Adipose tissue (tissue), 3 donors: ENCODE measurements at regions not wholly inside any gene's neighbourhood (a gene's known extent, or its start where the extent isn't known, plus 50 kb on each side); places are given as distances from the start of the nearest gene placed in this dataset.
"Not testable (repeated sequence)": the region's sequence is repeated elsewhere in the genome, so short reads cannot be mapped to it uniquely, and the experiment has no call there.

Experiments used
- H3K27ac ChIP-seq: one replicate; pipeline ENCODE4 v1.5.1; 2013; ENCODE audit warnings: low read depth, low read length
- WGBS, 3 donors: extraction: QIAGEN DNeasy Blood & Tissue Kit; methylation state at CpG; one replicate each; pipeline ENCODE4 v1.1.7; 2013; 5-methylcytosine and 5-hydroxymethylcytosine counted together
- donor health status: healthy with polysubstance abuse.
- donor health status: Bipolar disorder and iron deficiency.
- donor health status: healthy.

GRCh38 chr4:15161439-15161838, 159.2 kb downstream of the CPEB2 start:
- H3K27ac ChIP-seq: no peak overlapping the region
- 84 to 94% (median 90%) methylated on average over 1 of the region's 1 CpG for WGBS, 3 donors

- WGBS, 3 donors: 85 to 94% (median 91%) methylated on average over 1 of the region's 1 CpG
- no peak overlapping the region for H3K27ac ChIP-seq
Observed at GRCh38 chr4:15162046-15162445, 159.8 kb downstream of the CPEB2 start.

GRCh38 chr4:15162465-15163283, 160.4 kb downstream of the CPEB2 start:
- WGBS, 3 donors: 7 to 13% (median 12%) methylated on average over 2 of the region's 2 CpGs
- H3K27ac ChIP-seq: no peak overlapping the region

- H3K27ac ChIP-seq: no peak overlapping the region
- WGBS, 3 donors: 32 to 63% (median 48%) methylated on average over 4 of the region's 4 CpGs
Observed at GRCh38 chr4:15163284-15163645, 161.0 kb downstream of the CPEB2 start.

GRCh38 chr4:15164571-15164970, 162.3 kb downstream of the CPEB2 start:
- H3K27ac ChIP-seq: no peak overlapping the region
- 60 to 66% (median 66%) methylated on average over 3 of the region's 3 CpGs for WGBS, 3 donors

- H3K27ac ChIP-seq: no peak overlapping the region
- WGBS, 3 donors: 38 to 74% (median 72%) methylated on average over 2 of the region's 2 CpGs
Observed at GRCh38 chr4:15167743-15168142, 165.5 kb downstream of the CPEB2 start.

- no peak overlapping the region for H3K27ac ChIP-seq
Observed at GRCh38 chr4:15168759-15169158, 166.5 kb downstream of the CPEB2 start.

GRCh38 chr4:15171725-15172124, 169.4 kb downstream of the CPEB2 start:
- H3K27ac ChIP-seq: no peak overlapping the region

- H3K27ac ChIP-seq: no peak overlapping the region
- 70 to 79% (median 72%) methylated on average over 4 of the region's 4 CpGs for WGBS, 3 donors
Observed at GRCh38 chr4:15173251-15173650, 171.0 kb downstream of the CPEB2 start.

GRCh38 chr4:15174168-15174567, 171.9 kb downstream of the CPEB2 start:
- WGBS, 3 donors: 77 to 84% (median 79%) methylated on average over 9 to 11 of the region's 16 CpGs
- not testable (repeated sequence) for H3K27ac ChIP-seq

- not testable (repeated sequence) for H3K27ac ChIP-seq
- 65 to 86% (median 76%) methylated on average over 2 of the region's 2 CpGs for WGBS, 3 donors
Observed at GRCh38 chr4:15179842-15180241, 177.6 kb downstream of the CPEB2 start.

- no peak overlapping the region for H3K27ac ChIP-seq
- WGBS, 3 donors: 62 to 73% (median 67%) methylated on average over 3 of the region's 3 CpGs
Observed at GRCh38 chr4:15182600-15183220, 180.4 kb downstream of the CPEB2 start.

GRCh38 chr4:15186149-15186548, 183.9 kb downstream of the CPEB2 start:
- WGBS, 3 donors: 61 to 70% (median 69%) methylated on average over 5 of the region's 5 CpGs
- no peak overlapping the region for H3K27ac ChIP-seq

GRCh38 chr4:15186806-15187205, 184.5 kb downstream of the CPEB2 start:
- H3K27ac ChIP-seq: no peak overlapping the region

GRCh38 chr4:15188605-15189539, 186.6 kb downstream of the CPEB2 start:
- WGBS, 3 donors: 53 to 62% (median 55%) methylated on average over 3 of the region's 3 CpGs
- no peak overlapping the region for H3K27ac ChIP-seq

- no peak overlapping the region for H3K27ac ChIP-seq
Observed at GRCh38 chr4:15194520-15194919, 192.2 kb downstream of the CPEB2 start.

GRCh38 chr4:15197005-15197404, 194.7 kb downstream of the CPEB2 start:
- H3K27ac ChIP-seq: no peak overlapping the region
- WGBS, 3 donors: 44 to 56% (median 45%) methylated on average over 4 of the region's 4 CpGs

More at GRCh38 chr4:15194520-15194919, 192.2 kb downstream of the CPEB2 start:
- 67 to 87% (median 79%) methylated on average over 2 of the region's 2 CpGs for WGBS, 3 donors

GRCh38 chr4:15198070-15198727, 195.9 kb downstream of the CPEB2 start:
- H3K27ac ChIP-seq: no peak overlapping the region
- WGBS, 3 donors: 61 to 70% (median 66%) methylated on average over 11 of the region's 11 CpGs

GRCh38 chr4:15201782-15202181, 199.5 kb downstream of the CPEB2 start:
- no peak overlapping the region for H3K27ac ChIP-seq
- WGBS, 3 donors: 41 to 63% (median 60%) methylated on average over 1 of the region's 1 CpG
